HT-29 (cell line): ENCODE measurements at regions not wholly inside any gene's neighbourhood (a gene's known extent, or its start where the extent isn't known, plus 50 kb on each side); places are given as distances from the start of the nearest gene placed in this dataset.

Experiments used
- DNase-seq: peaks from one replicate; pipeline ENCODE4 v3.0.0-alpha.2; 2015; ENCODE audit warnings: low spot score

DNA sequence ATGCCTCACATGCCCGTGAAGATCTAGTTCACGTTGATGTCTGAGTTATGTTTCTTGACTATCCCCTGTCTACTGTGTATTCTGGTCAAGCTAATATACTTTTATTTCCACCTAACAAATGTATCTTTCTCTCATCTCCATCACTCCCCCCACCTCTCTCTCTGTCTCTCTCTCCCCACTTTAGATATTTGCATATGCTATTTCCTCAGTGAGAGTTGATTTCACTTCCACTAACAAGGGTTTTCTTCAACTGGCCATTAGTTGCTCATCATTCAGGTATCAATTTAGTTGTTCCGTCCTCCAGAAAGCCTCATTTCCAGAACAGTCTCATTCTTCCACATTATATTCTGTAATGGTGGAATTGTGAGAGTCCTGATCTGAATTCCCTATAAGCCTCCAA, 1777.8 kb upstream of the TENM3 start:
- DNase-seq, result no peak

DNA sequence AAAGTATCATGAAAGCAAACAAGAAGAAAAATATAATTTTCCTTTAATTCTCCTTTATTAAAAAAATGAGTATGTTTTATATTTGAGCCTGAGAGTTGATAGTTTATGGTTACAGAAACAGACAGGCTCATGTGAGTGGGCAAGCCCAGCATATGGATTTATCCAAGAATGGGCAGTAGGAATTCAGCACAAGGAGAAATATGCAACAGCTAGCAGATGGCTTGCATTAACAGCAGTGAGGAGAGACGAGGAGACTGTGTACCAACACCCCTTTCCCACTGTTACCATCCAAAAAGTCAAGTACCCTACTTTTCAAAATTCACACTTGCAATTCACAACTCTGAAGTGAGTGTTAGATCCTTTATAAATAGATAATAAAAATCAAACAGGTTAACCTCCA, 1760.2 kb upstream of the TENM3 start:
- no peak for DNase-seq

DNA sequence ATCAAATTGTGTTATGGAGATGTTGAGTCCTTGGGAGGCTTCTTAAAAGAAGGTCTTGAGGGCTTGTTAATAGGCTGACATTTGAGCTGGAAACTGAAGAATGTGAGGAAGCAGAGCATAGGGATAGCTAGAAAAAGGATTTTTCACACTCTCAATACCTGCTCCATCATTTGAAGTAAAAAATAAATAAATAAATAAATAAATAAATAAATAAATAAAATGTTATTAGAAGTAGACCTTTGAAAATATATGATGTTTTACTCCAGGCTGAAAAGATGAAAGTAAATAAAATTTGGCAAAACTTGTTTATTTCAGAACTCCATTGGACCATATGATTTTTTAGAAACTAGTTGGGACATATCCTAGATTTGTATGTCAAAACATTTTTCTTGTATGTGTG, 1757.8 kb upstream of the TENM3 start:
- DNase-seq, result no peak

DNA sequence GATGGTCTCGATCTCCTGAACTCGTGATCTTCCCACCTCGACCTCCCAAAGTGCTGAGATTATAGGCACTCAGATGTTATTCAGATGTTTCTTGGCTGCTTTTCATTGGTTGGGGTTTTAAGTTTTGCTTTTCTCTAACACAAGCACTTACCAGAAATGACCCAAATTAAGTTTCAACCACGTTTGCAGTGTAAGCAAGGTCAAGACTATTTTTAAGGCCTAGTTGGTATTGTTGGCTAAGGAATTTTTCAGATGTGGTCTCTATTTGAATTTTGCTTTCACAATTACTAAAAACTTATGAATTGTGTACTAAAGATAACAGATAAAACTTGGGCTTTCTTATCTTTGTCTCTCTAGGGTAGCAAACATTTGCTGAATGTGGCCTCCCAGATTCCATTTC, 1756.9 kb upstream of the TENM3 start:
- no peak for DNase-seq

DNA sequence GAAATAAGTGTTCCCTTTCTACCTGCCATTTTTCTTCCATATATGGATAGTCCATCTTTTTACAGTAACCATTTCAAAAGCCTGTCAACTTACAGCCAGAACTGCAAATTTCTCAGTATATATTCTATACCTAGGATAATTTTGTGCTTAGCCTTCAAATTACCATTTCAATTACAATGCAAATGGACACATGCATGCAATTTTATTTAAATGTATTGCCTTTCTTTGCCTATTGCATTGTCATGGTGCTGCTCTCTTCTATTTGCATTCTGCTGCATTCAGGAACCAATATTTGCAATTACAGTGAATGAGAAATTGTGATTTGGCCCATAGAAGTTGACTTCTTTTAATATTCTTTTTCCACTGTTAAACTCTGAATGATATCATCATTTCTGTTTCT, 1753.4 kb upstream of the TENM3 start:
- no peak for DNase-seq

DNA sequence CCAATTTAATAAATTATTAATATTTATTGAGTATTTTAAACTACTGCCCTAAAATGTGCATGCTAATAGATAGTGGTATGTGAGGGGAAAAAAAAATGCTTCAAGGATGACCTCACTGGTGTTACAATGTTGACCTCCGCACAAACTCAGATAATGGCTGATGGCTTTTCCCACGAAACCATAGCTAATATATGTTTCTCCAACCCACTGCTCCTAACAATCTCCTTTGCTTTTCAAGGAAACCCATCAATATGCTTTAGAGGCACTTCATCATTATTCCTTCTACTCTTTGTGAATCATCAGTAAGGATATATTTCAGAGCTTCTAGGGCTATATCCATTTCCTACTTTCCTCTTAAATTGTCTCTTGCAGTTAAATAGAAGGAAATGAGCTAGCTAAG, 1752.0 kb upstream of the TENM3 start:
- no peak for DNase-seq

DNA sequence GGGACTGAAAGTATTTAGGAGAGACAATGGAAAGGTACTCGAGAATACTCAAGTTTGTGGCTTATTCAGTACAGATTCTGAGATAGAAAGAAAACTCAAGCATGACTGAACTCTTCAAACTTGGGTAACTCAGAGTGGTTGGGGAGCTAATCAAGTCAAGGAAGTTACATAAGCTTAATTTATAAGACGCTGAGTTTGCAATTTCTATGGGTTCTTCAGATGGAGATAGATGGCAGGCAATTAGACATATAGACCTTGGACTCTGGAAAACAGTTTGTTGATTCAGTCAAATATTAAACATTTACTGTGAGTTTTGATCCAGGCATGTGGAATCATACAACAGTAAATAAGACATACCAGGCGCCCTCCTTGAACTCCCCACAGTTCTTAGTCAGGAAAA, 1749.9 kb upstream of the TENM3 start:
- no peak for DNase-seq

DNA sequence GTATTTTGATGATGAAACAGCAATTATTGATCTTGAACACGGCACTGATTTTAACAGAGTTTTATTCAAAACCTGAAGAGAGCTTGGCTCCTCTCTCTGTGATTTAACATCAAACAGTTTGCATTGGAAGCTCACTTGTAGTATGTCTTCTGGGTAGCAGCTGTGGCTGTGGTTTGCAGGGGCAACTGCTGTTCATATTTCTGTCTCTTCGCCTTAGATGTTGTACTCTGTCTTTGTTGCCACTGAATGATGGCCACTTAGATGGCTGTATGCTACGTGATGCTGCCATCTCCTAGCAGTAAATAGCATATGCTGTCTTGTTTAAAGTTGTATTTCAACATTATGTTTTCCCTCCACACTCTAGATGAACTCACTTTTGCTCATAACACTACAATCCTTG, 1743.0 kb upstream of the TENM3 start:
- DNase-seq, result no peak

DNA sequence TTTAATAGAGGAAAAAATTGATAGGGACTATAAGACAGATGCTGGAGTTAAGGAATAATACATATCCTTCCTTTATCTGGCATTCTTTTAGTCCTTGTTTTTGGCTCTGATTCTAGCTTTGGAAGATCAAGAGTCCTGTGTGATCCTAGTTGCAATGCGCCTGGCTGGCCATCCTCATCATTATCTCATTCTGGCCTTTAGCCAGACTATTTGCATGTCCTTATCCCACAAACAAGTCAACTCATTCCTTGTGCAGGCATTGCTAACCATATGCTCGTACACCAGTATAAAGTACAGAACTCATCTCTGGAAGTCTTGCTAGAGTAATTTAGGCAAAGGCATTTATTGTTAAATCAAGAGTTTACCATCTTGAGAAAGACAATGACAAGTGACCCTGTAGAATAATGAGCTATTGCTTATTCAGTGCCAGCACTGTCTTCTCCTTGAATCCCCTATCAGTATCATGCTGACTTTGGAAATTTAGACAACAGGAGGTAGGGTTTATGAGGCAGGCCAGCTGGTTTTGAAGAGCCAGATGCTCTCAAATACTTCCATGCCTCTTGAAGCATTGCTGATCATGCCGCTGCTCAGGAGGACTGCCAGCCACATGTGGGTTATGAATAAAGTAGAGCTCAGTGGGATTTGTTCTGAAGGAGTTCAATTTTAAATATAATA, 1730.3 kb upstream of the TENM3 start:
- DNase-seq, result no peak

DNA sequence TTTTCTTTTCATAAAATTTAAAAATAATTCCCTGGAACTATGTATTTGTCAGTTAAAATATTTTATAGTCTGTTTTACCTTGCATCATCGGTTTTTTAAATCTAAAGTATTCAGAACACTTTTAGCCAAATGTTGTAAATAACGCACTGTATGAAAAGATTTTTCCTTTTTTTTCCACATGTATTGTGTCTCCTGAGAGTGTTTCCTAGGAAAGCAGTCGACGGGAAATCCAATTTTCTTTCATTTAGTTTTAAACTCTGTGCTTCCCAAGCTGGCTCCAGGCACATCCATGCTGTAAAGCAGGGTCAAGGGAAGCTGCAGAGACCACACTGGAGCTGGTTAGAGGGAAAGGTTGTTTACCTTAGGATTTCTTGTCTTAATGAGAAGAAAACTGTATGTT, 1724.3 kb upstream of the TENM3 start:
- no peak for DNase-seq

DNA sequence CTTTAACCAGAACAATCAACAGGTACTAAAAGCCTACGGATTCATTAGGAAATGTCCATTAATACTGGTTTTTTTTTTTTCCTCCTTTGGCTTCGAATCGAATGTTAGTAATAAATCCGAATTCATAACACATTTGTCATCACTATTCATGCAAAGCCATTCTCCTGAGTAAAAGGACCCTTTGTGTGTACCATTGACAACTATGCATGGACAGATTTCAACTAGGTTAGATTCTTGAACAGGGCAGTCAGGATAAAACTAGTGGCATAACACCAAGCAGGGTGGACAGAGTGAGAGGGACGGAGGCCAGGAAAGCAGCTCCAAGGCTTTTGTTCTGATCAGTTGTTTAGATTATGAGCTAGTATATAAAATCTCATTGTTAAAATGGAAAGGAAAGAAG, 1722.0 kb upstream of the TENM3 start:
- no peak for DNase-seq

DNA sequence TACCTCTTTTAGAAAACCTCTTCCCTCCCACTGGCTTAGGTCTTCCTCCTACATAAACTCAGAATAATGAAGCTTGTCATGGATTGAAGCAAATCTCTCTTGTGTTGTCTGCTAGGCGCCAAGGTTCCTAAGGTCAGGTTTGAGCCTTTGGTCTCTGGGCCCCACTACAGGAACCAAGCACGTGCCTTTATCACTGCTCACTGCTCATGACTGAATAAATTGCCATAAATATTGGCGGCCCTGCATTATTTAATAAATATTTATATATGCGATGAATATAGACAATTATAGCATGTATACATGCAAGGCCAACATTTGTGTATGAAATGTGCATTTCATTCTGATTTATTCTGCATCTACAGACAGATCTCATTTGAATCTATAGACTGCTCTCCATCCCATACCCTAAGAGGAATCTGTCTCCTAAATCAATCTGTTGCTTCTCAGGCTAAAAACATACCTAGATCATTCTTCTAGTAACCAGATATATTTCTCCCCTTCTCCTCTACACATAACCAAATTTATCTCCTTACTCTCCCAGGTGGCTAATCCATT, 1717.6 kb upstream of the TENM3 start:
- DNase-seq, result no peak

DNA sequence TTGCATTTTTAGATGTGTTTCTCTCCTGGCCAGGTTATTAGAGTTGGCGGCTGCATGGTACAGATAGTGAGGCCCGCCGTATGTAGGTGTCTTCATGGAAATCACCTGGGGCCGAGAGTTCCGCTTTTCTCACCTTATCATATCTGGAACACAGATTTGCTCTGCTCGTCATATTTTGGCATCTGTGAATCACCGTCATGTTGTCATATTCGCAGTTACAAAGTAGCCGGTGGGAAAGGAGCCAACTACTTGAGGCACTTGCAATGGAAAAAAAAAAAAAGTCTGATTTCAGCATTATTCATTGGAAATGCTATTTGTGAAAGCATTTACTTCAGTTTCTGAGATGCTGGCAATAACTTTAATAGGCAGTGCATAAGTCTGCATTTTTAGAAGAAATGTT, 1715.2 kb upstream of the TENM3 start:
- DNase-seq, result no peak

DNA sequence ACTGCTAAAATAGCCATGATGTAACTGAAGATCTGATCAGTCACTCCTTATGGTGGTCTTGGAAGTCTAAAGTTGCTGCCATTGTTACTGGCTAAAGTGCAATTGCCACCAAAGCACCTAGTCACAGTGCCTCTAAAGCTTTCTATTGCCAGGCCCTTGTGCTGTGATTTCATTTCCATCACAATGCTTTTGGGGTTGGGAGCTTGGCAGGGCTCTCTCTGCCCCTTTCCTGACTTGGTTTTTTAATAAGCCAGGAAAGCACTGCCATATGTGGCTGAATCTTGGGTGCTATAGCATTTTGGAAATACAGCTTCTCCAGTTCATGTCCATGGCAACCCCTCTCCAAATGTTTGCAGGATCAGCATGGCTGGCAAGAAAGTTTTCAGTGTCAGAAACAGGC, 1712.4 kb upstream of the TENM3 start:
- no peak for DNase-seq

DNA sequence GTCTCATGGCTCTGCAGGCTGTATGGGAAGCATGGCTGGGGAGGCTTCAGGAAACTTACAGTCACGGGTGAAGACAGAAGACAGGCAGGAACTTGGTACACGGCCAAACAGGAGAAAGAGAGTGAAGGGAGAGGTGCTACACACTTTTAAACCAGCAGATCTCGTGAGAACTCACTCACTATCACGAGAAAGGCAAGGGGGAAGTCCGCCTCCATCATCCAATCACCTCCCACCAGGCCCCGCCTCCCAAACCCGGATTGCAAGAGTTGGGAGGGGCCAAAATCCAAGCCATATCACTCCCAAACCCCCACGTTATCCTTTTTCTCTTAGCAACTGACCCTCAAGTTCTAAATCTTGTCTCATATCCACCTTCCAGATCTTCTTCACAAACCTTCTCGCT, 1710.5 kb upstream of the TENM3 start:
- DNase-seq, result no peak

DNA sequence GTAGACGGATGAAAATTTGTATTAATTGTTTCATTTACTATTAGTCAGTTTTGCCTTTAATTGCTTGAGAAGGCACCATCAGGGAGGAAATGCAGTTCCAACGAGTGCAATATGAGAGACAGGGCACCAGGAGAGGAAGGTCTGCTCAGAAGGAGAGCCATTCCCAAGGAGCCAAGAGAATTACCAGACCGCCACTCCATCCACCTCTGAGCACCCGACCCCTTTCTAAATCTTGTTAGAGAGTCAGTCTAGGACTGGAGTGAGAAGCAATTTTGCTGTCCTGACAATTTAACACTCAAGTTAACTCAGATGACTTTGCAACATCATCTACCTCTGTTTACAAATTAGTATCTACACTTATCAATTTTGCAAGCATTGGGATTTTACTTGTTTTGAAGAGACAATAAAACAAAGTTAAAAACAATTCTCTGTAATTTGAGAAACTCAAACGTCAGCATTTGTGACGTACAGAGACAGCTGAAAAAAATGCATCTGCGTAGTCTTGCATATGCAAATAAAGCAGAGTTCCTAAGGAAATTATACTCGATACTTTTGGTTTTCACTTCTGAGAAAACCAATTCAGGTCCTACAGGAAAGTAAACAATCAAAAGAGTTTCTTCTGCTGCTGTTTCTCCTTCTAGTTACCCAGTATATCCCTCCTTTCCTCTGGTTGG, 1704.7 kb upstream of the TENM3 start:
- DNase-seq, result no peak

DNA sequence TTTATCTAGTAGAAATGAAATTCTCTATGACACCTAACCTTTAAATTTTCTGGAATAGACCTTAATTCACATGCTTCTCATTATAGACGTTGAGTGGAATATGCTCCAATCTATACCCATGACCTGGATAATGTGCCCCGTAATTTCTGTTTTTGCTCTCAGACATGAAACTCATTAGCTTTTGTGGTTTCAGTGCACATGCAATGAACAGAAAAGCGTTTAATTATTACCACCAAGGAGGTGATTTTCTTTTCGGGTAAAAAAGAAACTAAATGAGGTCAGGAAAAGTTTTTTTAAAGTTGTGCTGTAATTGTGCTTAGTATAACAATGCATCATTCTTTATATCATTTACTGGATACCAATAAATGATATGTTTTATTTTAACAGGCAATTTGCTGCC, 1703.9 kb upstream of the TENM3 start:
- DNase-seq, result no peak

DNA sequence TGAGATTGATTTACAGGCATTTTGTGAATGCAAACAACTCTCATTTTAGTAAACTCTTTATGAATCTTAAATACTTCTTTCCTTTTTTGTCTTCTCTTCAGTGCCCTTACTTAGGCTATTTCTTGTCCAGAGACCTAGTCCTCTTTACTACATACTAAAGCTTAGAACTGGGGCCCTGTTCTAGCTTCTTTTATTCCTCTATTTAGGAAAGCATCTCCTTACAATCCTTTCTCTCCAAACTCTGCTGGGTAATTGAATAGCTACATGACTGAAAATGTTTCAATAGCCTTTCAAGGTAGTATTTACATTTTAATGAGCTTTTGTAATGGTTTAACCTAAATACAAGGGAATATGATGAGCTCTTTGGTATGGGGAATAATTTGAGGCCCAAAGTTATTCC, 1701.5 kb upstream of the TENM3 start:
- DNase-seq, result no peak

DNA sequence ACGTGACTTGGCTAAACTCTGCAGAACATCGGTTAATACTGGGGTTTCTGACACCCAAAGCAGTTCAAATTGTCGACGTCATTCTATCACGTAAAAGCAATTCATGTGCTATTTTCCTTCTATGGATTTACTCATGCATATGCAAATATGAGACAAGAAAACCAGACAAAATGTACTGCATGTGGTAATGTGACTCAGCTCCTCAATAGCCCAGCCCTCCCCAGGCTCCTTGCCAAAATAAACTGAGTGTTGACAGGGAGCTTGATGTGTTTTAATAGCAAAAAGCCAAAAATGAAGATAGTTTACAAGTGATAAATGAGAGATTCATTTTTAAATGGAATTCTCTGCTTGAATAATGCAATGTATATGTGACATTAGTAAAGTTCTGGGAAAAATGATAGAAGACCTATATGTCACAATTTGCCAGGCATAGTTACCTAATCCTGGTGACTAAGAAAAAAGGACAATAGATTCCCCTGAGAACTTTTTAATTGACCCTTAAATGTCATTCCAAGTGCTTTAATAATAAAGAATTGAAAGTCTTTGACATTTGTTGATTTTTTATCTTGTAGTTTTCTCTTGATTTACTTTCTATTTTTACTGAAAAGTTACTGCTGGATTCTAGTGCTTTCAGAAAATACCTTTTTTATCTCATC, 1700.6 kb upstream of the TENM3 start:
- no peak for DNase-seq

DNA sequence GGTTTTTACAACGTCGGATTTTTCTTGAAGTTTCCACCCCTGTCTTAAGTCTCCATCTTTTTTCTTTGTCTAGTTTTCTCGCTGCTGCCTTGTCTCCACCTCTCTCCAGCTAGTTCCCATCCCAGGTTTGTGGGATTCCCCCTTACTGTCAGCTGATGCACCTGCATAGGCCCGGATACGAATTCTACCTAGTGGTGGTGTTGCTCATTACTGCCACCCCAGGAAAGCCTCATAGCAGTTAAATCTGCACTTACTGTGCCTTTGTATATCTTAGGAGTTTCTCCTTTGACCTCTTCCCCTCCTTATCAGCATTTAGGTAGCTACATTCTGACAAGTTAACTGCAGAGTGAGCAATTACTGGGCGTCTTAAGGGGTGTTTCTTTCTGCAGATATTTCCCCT, 1693.1 kb upstream of the TENM3 start:
- DNase-seq, result no peak

DNA sequence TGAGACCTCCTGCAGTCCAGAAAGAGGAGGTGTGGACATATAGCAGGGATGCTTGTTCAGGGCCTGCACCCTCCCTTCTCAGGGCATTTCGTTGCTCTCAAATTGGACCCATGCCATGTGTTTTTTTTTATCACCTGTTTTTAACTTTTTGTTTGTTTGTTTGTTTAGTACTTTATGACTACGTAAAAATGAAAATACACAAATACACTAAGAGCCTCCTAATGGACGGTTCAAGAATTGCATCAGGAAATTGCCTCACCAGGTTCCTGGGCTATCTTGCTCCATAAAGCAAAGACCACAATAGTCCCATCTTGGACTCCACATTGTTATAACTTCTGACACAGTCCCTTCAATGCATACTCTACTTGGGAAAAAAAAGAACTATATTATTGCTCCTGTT, 1685.9 kb upstream of the TENM3 start:
- DNase-seq, result no peak

DNA sequence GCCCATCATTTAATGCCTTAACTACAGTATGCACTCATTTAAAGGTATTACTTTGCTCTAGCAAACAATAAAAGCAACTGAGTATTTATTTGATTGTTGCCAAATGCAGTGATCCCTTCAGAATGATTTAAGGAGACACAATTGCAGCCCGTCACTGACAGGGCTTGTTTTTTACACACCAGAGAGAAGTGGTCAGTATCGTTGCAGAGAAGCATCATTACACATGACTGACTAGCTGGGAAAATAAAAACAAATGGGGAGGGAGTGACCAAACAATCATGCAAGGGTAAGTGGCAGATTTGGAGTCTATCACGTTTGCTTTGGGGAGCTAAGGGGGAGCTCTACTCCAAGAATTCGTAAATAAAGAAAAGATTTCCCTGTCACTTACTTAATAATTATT, 1685.3 kb upstream of the TENM3 start:
- DNase-seq, result no peak

DNA sequence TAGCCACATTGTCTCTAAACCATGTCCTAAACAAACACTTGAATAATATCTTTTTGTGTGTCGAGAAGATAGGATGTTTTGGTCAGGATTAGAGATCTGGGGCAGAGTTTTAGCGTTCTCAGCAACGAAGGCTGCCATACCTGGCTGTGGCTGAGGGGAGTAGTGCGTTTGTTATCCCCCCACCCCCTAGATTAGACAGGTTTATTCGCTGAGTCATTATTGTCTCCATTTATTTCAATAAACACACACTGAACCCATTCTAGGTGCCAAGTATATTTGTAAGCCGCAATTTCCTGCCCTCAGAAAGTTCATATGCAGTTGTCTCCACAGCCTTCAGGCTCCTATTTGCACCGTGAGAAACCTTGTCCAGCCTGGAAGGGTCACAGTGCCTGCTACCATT, 1684.8 kb upstream of the TENM3 start:
- DNase-seq, result no peak
